Thoracic aorta (tissue), 2 donors: ENCODE measurements at regions not wholly inside any gene's neighbourhood (a gene's known extent, or its start where the extent isn't known, plus 50 kb on each side); places are given as distances from the start of the nearest gene placed in this dataset.
"Not testable (repeated sequence)": the region's sequence is repeated elsewhere in the genome, so short reads cannot be mapped to it uniquely, and the experiment has no call there.

Source experiments
- ATAC-seq: fragments of 150-250 bp; one replicate; pipeline ENCODE4 v1.8.0; 2017; ENCODE audit warnings: low read depth; ENCODE audit not compliant: insufficient number of reproducible peaks, low FRiP score
- DNase-seq: peaks from one replicate; pipeline ENCODE4 v3.0.0-alpha.2; 2020; ENCODE audit warnings: low spot score
- H3K27ac ChIP-seq, 2 donors: fragments of 200-600 bp; sonication (generic); 1 replicate in 1 of 2; 2 replicates in 1 of 2; pipeline ENCODE4 v1.5.1; 2016; ENCODE audit warnings: mild to moderate bottlenecking in 2 of 2, moderate library complexity in 2 of 2
- H3K27me3 ChIP-seq: fragments of 200-600 bp; sonication (generic); replicated peaks from 2 replicates; pipeline ENCODE4 v1.6.0; 2016; ENCODE audit warnings: mild to moderate bottlenecking; ENCODE audit not compliant: insufficient read depth
- H3K36me3 ChIP-seq: fragments of 200-600 bp; sonication (generic); one replicate; pipeline ENCODE4 v1.5.1; 2016
- H3K4me1 ChIP-seq, 2 donors: fragments of 200-600 bp; sonication (generic); 1 replicate in 1 of 2; 2 replicates in 1 of 2; pipeline versions ENCODE4 v1.5.1 to v1.6.0; 2016; ENCODE audit warnings: low read depth in 2 of 2, mild to moderate bottlenecking in 1 of 2; ENCODE audit not compliant: control insufficient read depth in 1 of 2
- H3K4me3 ChIP-seq: fragments of 200-600 bp; sonication (generic); 2 replicates; pipeline ENCODE4 v1.5.1; 2016; ENCODE audit warnings: mild to moderate bottlenecking
- H3K9me3 ChIP-seq: fragments of 200-600 bp; sonication (generic); 2 replicates; pipeline ENCODE4 v1.5.1; 2016
- CTCF ChIP-seq: fragments of 200-600 bp; sonication (generic); IDR thresholded peaks from one replicate; pipeline ENCODE4 v1.5.1; 2019; ENCODE audit warnings: antibody characterized with exemption

GRCh38 chr3:118671192-118671591 is 363.5 kb downstream of the IGSF11 start:
- H3K4me1 ChIP-seq = no peaks in the 10 kb centered on the region
- no peak overlapping the region for H3K27ac ChIP-seq
- ATAC-seq = no peak
- H3K9me3 ChIP-seq = no peaks in the 10 kb centered on the region
- H3K27me3 ChIP-seq = no peaks in the 10 kb centered on the region
- no peaks in the 10 kb centered on the region for H3K36me3 ChIP-seq
- DNase-seq = no peak
- H3K4me3 ChIP-seq = no peak overlapping the region
- no peak for TF ChIP-seq CTCF

DNA sequence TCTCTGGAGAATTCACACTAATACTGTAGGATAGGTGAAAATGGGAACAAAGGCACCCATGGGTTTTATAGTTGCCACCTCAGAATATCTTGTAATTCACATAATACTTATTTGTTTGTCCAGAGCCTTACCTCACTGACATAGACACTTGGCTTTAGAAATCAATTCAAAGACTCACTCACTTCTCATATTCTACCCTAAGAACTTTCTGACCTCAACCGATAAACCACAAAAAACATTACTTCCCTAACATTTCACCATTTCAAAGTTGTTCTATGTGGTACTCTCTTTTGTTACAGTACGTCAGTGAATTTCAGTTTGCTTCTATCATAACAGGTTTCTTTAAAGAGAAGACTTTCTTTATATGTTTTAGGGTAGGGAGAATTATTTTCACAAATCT is 359.3 kb downstream of the IGSF11 start:
- ATAC-seq = no peak
- no peaks in the 10 kb centered on the region for H3K4me1 ChIP-seq
- H3K9me3 ChIP-seq = no peaks in the 10 kb centered on the region
- H3K27me3 ChIP-seq = no peaks in the 10 kb centered on the region
- H3K27ac ChIP-seq = no peak overlapping the region
- no peak for TF ChIP-seq CTCF
- no peak overlapping the region for H3K4me3 ChIP-seq
- no peaks in the 10 kb centered on the region for H3K36me3 ChIP-seq
- DNase-seq = no peak

GRCh38 chr3:118678663-118679062 is 356.0 kb downstream of the IGSF11 start:
- H3K9me3 ChIP-seq, ATAC-seq, H3K27me3 ChIP-seq, H3K4me1 ChIP-seq, H3K27ac ChIP-seq, H3K4me3 ChIP-seq, DNase-seq, H3K36me3 ChIP-seq: not testable (repeated sequence)

- no peak for TF ChIP-seq CTCF
- Histone ChIP-seq H3K27ac (no peak overlapping the region), H3K4me3 (no peak overlapping the region), H3K36me3 (no peaks in the 10 kb centered on the region), H3K27me3 (no peaks in the 10 kb centered on the region), H3K4me1 (no peaks in the 10 kb centered on the region), H3K9me3 (no peaks in the 10 kb centered on the region)
- no peak for DNase-seq
- no peak for ATAC-seq
Observed at GRCh38 chr3:118682921-118683320, 351.7 kb downstream of the IGSF11 start.

DNA sequence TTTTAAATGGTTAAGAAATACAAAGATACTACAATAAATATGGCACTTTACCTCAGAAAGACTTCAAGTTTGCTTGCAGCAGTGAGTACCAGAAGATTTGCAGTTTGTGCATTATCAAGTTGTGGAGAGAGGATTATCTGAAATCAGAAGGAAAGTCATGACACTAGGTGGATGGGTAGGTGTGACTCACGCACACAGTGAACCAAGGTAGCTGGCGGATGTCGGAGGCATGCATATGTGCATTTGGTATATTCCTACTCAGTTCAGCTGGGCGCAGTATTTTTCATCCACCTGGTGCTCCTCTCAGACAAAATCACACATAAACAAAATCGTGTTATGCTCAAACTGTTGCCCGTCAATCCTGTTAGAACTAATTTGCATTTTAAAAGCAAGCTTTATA is 351.0 kb downstream of the IGSF11 start:
- no peak overlapping the region for H3K27ac ChIP-seq
- no peak overlapping the region for H3K4me3 ChIP-seq
- H3K9me3 ChIP-seq = no peaks in the 10 kb centered on the region
- no peak for TF ChIP-seq CTCF
- H3K27me3 ChIP-seq = no peaks in the 10 kb centered on the region
- no peaks in the 10 kb centered on the region for H3K4me1 ChIP-seq
- DNase-seq (no peak), ATAC-seq (no peak)
- no peaks in the 10 kb centered on the region for H3K36me3 ChIP-seq

DNA sequence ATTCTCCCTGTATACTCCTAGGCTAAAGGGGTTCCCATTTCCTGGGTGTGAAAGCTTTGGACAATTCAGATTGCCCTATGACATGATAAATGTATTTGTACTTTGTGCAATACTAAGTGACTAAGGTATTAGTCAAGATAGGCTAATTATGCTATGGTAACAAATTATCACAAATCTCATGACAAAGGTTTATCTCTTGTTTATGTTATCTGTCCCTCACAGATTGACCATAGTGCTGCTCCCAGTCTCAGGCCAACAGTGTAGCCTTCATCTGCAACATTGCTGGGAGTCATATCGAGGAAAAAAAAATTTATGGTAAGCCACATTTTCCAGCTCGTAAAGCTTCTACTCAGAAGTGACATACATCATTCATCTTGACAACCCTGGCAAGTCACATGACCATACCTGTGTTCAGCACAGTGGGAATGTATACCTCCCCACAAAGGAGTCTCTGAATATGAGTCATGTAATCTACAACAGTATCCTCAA is 346.2 kb downstream of the IGSF11 start:
- H3K36me3 ChIP-seq = no peaks in the 10 kb centered on the region
- TF ChIP-seq CTCF = no peak
- ATAC-seq = no peak
- no peak for DNase-seq
- H3K27me3 ChIP-seq = no peaks in the 10 kb centered on the region
- no peaks in the 10 kb centered on the region for H3K4me1 ChIP-seq
- no peaks in the 10 kb centered on the region for H3K9me3 ChIP-seq
- H3K27ac ChIP-seq = no peak overlapping the region
- H3K4me3 ChIP-seq = no peak overlapping the region
